ENCODE measurements at regions not wholly inside any gene's neighbourhood (a gene's known extent, or its start where the extent isn't known, plus 50 kb on each side); places are given as distances from the start of the nearest gene placed in this dataset.

DNA sequence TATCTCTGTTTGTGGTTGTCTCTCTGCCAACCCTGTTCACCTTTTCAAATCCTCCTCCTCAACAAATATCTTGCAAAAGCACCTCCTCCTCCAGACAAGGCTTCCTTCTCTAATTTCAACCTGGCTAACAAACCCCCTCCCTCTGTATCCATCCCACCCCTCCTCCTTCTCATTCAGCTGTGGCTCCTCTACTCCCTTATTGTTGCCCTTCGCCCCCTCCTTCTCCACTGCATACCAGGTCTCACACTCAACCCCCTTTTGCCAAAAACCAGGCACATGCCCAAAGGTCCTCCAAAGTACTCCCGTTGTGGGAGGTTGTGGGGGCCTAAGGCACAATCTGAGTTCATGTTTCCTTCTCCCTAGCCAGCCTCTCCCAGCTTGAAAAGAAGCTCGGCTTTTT, 110.6 kb downstream of the JRKL start:
- Histone ChIP-seq H3K56ac (ENCODE audit: extremely low read depth, insufficient read depth, low read length) (no peak overlapping the region), H3K14ac (replicated peaks; ENCODE audit: low read depth, low read length) (no peak overlapping the region), H2AFZ (replicated peaks; ENCODE audit: low read length, poor library complexity) (no peak overlapping the region), H2BK15ac (ENCODE audit: low read depth, low read length) (no peak overlapping the region), H3K9ac (ENCODE audit: low read depth, low read length) (no peak overlapping the region), H4K91ac (ENCODE audit: insufficient read depth, low read depth, low read length) (no peak overlapping the region), H2BK120ac (ENCODE audit: low read depth, low read length) (no peak overlapping the region), H2BK5ac (ENCODE audit: low read depth, low read length, poor library complexity, severe bottlenecking) (no peak overlapping the region), H3K27ac (ENCODE audit: insufficient read depth, low read length) (no peak overlapping the region), H3K36me3 (ENCODE audit: control insufficient read depth, insufficient read depth, low read length) (no peaks in the 10 kb centered on the region), H3K9me3 (ENCODE audit: control insufficient read depth, insufficient read depth, low read length) (no peaks in the 10 kb centered on the region), H3K79me1 (ENCODE audit: low read depth in 1 of 2, low read length in 2 of 2) (no peaks in the 10 kb centered on the region), H3K23ac (ENCODE audit: low read depth, low read length) (no peak overlapping the region), H3K9me1 (ENCODE audit: insufficient read depth, low read length) (no peaks in the 10 kb centered on the region), H3K4me1 (ENCODE audit: control insufficient read depth, insufficient read depth, low read length) (no peaks in the 10 kb centered on the region), H3K4me3 (ENCODE audit: insufficient read depth, low read depth, low read length) (no peak overlapping the region), H3K18ac (ENCODE audit: low read depth, low read length) (no peak overlapping the region), H3K4ac (ENCODE audit: low read depth, low read length) (no peak overlapping the region), H2BK20ac (ENCODE audit: low read depth, low read length) (no peak overlapping the region), H4K20me1 (ENCODE audit: insufficient read depth, low read length) (no peaks in the 10 kb centered on the region), H3K27me3 (ENCODE audit: control insufficient read depth, insufficient read depth, low read length) (no peaks in the 10 kb centered on the region), H4K5ac (ENCODE audit: low read depth, low read length) (no peak overlapping the region), H3K4me2 (ENCODE audit: low read depth, low read length) (no peak overlapping the region), H2AK5ac (ENCODE audit: low read depth, low read length) (no peak overlapping the region), H2AK9ac (replicated peaks; ENCODE audit: low read depth, low read length, poor library complexity) (no peak overlapping the region), H4K8ac (ENCODE audit: low read depth in 2 of 2, low read length in 2 of 2) (no peak overlapping the region)
- ATAC-seq (ENCODE audit: low read depth) = no peak
- no TSS peak for BruUV-seq (replicated peaks)
- DNase-seq = no peak
- TF ChIP-seq, protein P1, sequence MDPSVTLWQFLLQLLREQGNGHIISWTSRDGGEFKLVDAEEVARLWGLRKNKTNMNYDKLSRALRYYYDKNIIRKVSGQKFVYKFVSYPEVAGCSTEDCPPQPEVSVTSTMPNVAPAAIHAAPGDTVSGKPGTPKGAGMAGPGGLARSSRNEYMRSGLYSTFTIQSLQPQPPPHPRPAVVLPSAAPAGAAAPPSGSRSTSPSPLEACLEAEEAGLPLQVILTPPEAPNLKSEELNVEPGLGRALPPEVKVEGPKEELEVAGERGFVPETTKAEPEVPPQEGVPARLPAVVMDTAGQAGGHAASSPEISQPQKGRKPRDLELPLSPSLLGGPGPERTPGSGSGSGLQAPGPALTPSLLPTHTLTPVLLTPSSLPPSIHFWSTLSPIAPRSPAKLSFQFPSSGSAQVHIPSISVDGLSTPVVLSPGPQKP (IDR thresholded peaks at IDR 0.05; ENCODE audit: borderline replicate concordance, low read depth, low read length) = no peak
- no peak for TF ChIP-seq SMC3 (IDR thresholded peaks at IDR 0.05; ENCODE audit: low read depth, low read length)
- no peak for TF ChIP-seq RCOR1 (IDR thresholded peaks at IDR 0.05; ENCODE audit: insufficient replicate concordance, low read length)
- no peak for TF ChIP-seq MAZ (IDR thresholded peaks at IDR 0.05; ENCODE audit: borderline replicate concordance, low read depth, low read length)
- TF ChIP-seq, protein P2, sequence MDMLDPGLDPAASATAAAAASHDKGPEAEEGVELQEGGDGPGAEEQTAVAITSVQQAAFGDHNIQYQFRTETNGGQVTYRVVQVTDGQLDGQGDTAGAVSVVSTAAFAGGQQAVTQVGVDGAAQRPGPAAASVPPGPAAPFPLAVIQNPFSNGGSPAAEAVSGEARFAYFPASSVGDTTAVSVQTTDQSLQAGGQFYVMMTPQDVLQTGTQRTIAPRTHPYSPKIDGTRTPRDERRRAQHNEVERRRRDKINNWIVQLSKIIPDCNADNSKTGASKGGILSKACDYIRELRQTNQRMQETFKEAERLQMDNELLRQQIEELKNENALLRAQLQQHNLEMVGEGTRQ (IDR thresholded peaks at IDR 0.05; ENCODE audit: low read depth, low read length) = no peak
- no peak for TF ChIP-seq RAD21 (IDR thresholded peaks at IDR 0.05; ENCODE audit: low read length)
- TF ChIP-seq, protein P3, sequence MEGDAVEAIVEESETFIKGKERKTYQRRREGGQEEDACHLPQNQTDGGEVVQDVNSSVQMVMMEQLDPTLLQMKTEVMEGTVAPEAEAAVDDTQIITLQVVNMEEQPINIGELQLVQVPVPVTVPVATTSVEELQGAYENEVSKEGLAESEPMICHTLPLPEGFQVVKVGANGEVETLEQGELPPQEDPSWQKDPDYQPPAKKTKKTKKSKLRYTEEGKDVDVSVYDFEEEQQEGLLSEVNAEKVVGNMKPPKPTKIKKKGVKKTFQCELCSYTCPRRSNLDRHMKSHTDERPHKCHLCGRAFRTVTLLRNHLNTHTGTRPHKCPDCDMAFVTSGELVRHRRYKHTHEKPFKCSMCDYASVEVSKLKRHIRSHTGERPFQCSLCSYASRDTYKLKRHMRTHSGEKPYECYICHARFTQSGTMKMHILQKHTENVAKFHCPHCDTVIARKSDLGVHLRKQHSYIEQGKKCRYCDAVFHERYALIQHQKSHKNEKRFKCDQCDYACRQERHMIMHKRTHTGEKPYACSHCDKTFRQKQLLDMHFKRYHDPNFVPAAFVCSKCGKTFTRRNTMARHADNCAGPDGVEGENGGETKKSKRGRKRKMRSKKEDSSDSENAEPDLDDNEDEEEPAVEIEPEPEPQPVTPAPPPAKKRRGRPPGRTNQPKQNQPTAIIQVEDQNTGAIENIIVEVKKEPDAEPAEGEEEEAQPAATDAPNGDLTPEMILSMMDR (conservative IDR thresholded peaks at IDR 0.05; ENCODE audit: low read depth, low read length) = no peak
- no peak for TF ChIP-seq POLR2A (IDR thresholded peaks at IDR 0.05; ENCODE audit: low read depth, low read length)
- no peak for TF ChIP-seq MXI1 (IDR thresholded peaks at IDR 0.05; ENCODE audit: borderline replicate concordance, low read depth, low read length)
- no peak for TF ChIP-seq RFX5 (IDR thresholded peaks at IDR 0.05; ENCODE audit: low read depth, low read length)
- no peak for TF ChIP-seq NFE2L2 (IDR thresholded peaks at IDR 0.05; ENCODE audit: low read depth, low read length)
- TF ChIP-seq FOS (IDR thresholded peaks at IDR 0.05; ENCODE audit: low read depth, low read length) = no peak
- TF ChIP-seq MAFK (IDR thresholded peaks at IDR 0.05; ENCODE audit: low read depth, low read length) = no peak
- no peak for TF ChIP-seq CEBPB (IDR thresholded peaks at IDR 0.05; ENCODE audit: low read depth, low read length)
- intact Hi-C loops (cut with micrococcal nuclease) = no loop called here
- in situ Hi-C loops (cut with MboI; ENCODE audit: low sequenced_read_pairs) = no loop called here
- dilution Hi-C loops (cut with HindIII; ENCODE audit: low sequenced_read_pairs, unreplicated experiment) = no loop called here
- ChIA-PET POLR2A (ENCODE audit: unreplicated experiment) (no interaction called here), CTCF (no interaction called here)
- no CpG with 5 or more reads among the region's 3 CpGs for WGBS, 2 experiments (ENCODE audit: extremely low coverage in 2 of 2, insufficient read length in 1 of 2)

Measured in IMR-90 (cell line).